ENCODE measurements at regions not wholly inside any gene's neighbourhood (a gene's known extent, or its start where the extent isn't known, plus 50 kb on each side); places are given as distances from the start of the nearest gene placed in this dataset.
A peak's percentile ranks its signal among the peaks of the same experiment; 100 is the strongest.

- peaks cover 26% of the 10 kb centered on the region for H3K27me3 ChIP-seq (ENCODE audit: insufficient read depth, low read length)
- H3K18ac ChIP-seq (ENCODE audit: insufficient read length, low read depth, low read length): no peak overlapping the region
- no CpG with 5 or more reads among the region's 5 CpGs for WGBS (ENCODE audit: extremely low coverage, insufficient read length, low lambda C conversion rate)
These were observed 151.8 kb downstream of the NRN1 start for GRCh38 chr6:5854899-5855298.

More at GRCh38 chr6:5854899-5855298, 151.8 kb downstream of the NRN1 start:
- no peak overlapping the region for H3K56ac ChIP-seq (ENCODE audit: insufficient read length, low read depth, low read length)
- no peak for DNase-seq
- no peak overlapping the region for H2BK120ac ChIP-seq (ENCODE audit: low read depth, low read length, poor library complexity, severe bottlenecking)
- H2BK12ac ChIP-seq (ENCODE audit: insufficient read length, low read depth, low read length): no peak overlapping the region
- H3K27me3 Mint-ChIP-seq (ENCODE audit: low read depth): peaks cover 84% of the 10 kb centered on the region
- no peak overlapping the region for H3T11ph ChIP-seq (ENCODE audit: low read length)
- H3K27ac ChIP-seq (ENCODE audit: insufficient read length, low read depth, low read length): no peak overlapping the region
- no peaks in the 10 kb centered on the region for H3K4me1 ChIP-seq (ENCODE audit: insufficient read depth, low read length)
- H2AK5ac ChIP-seq (ENCODE audit: insufficient read length, low read length): no peak overlapping the region
- H2BK15ac ChIP-seq (ENCODE audit: low read depth, low read length): no peak overlapping the region
- no peak overlapping the region for H3K4me2 ChIP-seq (ENCODE audit: insufficient read depth, insufficient read length, low read length)
- no peak overlapping the region for H4K5ac ChIP-seq (ENCODE audit: insufficient read length, low read depth, low read length)
- H3K79me2 ChIP-seq (ENCODE audit: insufficient read depth, low read length): no peaks in the 10 kb centered on the region
- 0 out of 3 replicates have a peak, but pooled peaks have one; percentile 13 for TF ChIP-seq CTCF (conservative IDR thresholded peaks at IDR 0.05)
- no peak overlapping the region for H3K14ac ChIP-seq (ENCODE audit: insufficient read depth, low read length)
- H4K8ac ChIP-seq (replicated peaks; ENCODE audit: insufficient read length, low read depth, low read length): no peak overlapping the region
- H4K20me1 ChIP-seq (ENCODE audit: control insufficient read depth, insufficient read depth, insufficient read length): no peaks in the 10 kb centered on the region
- no peak overlapping the region for H3K4me3 Mint-ChIP-seq
- no peaks in the 10 kb centered on the region for H3K79me1 ChIP-seq (ENCODE audit: insufficient read depth, low read depth, low read length, poor library complexity, severe bottlenecking)
- no peak overlapping the region for H3K9ac ChIP-seq (ENCODE audit: extremely low read depth, insufficient read length, low read length)
- H3K4me1 Mint-ChIP-seq: peaks cover 15 to 22% of the 10 kb centered on the region in 2 experiments
- no peak overlapping the region for H3K27ac Mint-ChIP-seq
- no peaks in the 10 kb centered on the region for H3K9me3 ChIP-seq (ENCODE audit: control insufficient read depth, low read depth, low read length)
- no peak overlapping the region for H2AFZ ChIP-seq (ENCODE audit: low read length)
- peaks cover 0 to 4% (median 0%) of the 10 kb centered on the region in 3 experiments; a peak in 2 of 7 replicates for H3K36me3 Mint-ChIP-seq (ENCODE audit: insufficient read depth in 1 of 3, low read depth in 3 of 3)
- no peak overlapping the region for H3K4ac ChIP-seq (ENCODE audit: low read depth, low read length)
- no peak overlapping the region for H2BK20ac ChIP-seq (ENCODE audit: low read depth, low read length, poor library complexity, severe bottlenecking)
- peaks cover 5% of the 10 kb centered on the region for H3K23me2 ChIP-seq (ENCODE audit: insufficient read length, low read depth, low read length, poor library complexity, severe bottlenecking)
- H3K23ac ChIP-seq (ENCODE audit: insufficient read length, low read depth, low read length): no peak overlapping the region
- no peak overlapping the region for H4K91ac ChIP-seq (ENCODE audit: insufficient read length, low read depth, low read length)
- H3K9me3 Mint-ChIP-seq: peaks cover 5% of the 10 kb centered on the region in 2 experiments; a peak in 4 of 5 replicates
- no peak overlapping the region for H2BK5ac ChIP-seq (ENCODE audit: insufficient read length, low read length)
